Endothelial cell (in vitro differentiated cells): ENCODE measurements at regions not wholly inside any gene's neighbourhood (a gene's known extent, or its start where the extent isn't known, plus 50 kb on each side); places are given as distances from the start of the nearest gene placed in this dataset.
"Not testable (repeated sequence)": the region's sequence is repeated elsewhere in the genome, so short reads cannot be mapped to it uniquely, and the experiment has no call there.

Source experiments
- DNase-seq: peaks from one replicate; pipeline ENCODE4 v3.0.0; 2021; ENCODE audit warnings: low spot score
- H3K27ac Mint-ChIP-seq: one replicate; pipeline ENCODE4 v1.8.0; 2021; ENCODE audit warnings: mixed read lengths, inconsistent platforms; ENCODE audit not compliant: unreplicated experiment
- H3K27me3 Mint-ChIP-seq: one replicate; pipeline ENCODE4 v1.8.0; 2021; ENCODE audit warnings: mild to moderate bottlenecking, moderate library complexity, mixed read lengths, inconsistent platforms; ENCODE audit not compliant: unreplicated experiment
- H3K36me3 Mint-ChIP-seq: one replicate; pipeline ENCODE4 v1.8.0; 2021; ENCODE audit warnings: mild to moderate bottlenecking, low read depth, mixed read lengths, inconsistent platforms; ENCODE audit not compliant: unreplicated experiment
- H3K4me1 Mint-ChIP-seq: one replicate; pipeline ENCODE4 v1.8.0; 2021; ENCODE audit warnings: mild to moderate bottlenecking, mixed read lengths, inconsistent platforms; ENCODE audit not compliant: unreplicated experiment
- H3K4me3 Mint-ChIP-seq: one replicate; pipeline ENCODE4 v1.8.0; 2021; ENCODE audit warnings: mild to moderate bottlenecking, mixed read lengths, inconsistent platforms; ENCODE audit not compliant: unreplicated experiment
- H3K9me3 Mint-ChIP-seq: one replicate; pipeline ENCODE4 v1.8.0; 2021; ENCODE audit warnings: mixed read lengths, inconsistent platforms; ENCODE audit not compliant: unreplicated experiment
- CTCF ChIP-seq: fragments of 200-600 bp; sonication (generic); IDR thresholded peaks from one replicate; pipeline ENCODE4 v1.5.0; 2021; ENCODE audit warnings: antibody characterized with exemption; ENCODE audit not compliant: unreplicated experiment

GRCh38 chr13:31385540-31385939 lies 185.8 kb downstream of the B3GLCT start:
- no peaks in the 10 kb centered on the region for H3K9me3 Mint-ChIP-seq
- TF ChIP-seq CTCF = no peak
- H3K4me1 Mint-ChIP-seq = peaks cover 4% of the 10 kb centered on the region
- no peak overlapping the region for H3K27ac Mint-ChIP-seq
- no peaks in the 10 kb centered on the region for H3K27me3 Mint-ChIP-seq
- no peak overlapping the region for H3K4me3 Mint-ChIP-seq
- H3K36me3 Mint-ChIP-seq = no peaks in the 10 kb centered on the region
- DNase-seq = no peak

DNA sequence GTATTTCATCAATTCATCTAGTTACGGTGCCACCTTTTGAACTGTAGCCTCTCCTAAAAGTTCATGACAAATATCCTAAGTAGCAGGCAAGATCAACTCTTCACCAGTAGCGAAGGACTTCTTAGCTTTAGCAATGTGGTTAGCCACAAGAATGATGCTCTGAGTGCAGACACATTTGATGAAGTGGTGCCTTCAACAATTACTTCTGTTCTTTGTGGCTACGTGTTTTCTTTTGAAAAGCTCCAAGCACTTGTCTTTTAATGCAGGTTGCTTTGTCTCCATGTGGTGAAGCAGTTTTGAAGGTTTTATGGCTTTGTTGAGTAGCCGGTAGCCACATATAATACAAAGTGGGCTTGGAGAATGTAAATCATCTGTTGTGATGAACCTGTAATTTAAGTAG lies 194.7 kb downstream of the B3GLCT start:
- H3K4me3 Mint-ChIP-seq = no peak overlapping the region
- H3K9me3 Mint-ChIP-seq = no peaks in the 10 kb centered on the region
- TF ChIP-seq CTCF = no peak
- DNase-seq = no peak
- no peak overlapping the region for H3K27ac Mint-ChIP-seq
- no peaks in the 10 kb centered on the region for H3K27me3 Mint-ChIP-seq
- no peaks in the 10 kb centered on the region for H3K4me1 Mint-ChIP-seq
- no peaks in the 10 kb centered on the region for H3K36me3 Mint-ChIP-seq

DNA sequence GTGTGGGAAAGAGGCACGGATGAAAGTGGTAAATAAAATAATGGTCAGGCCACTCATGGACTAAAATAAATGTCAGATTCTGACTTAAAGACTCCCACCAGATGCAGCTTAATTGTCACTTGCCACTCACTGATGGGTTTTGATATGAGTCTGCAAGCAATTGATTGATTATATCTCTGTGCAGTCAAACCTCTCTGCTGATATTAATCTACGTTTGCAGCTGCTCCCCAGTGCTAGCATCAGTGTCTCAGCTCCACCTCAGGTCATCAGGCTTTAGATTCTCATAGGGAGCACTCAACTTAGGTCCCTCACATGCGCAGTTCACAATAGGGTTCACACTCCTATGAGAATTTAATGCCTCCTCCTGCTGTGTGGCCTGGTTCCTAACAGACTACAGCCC lies 195.3 kb downstream of the B3GLCT start:
- H3K36me3 Mint-ChIP-seq = no peaks in the 10 kb centered on the region
- TF ChIP-seq CTCF = no peak
- no peak overlapping the region for H3K27ac Mint-ChIP-seq
- no peaks in the 10 kb centered on the region for H3K27me3 Mint-ChIP-seq
- no peak for DNase-seq
- no peak overlapping the region for H3K4me3 Mint-ChIP-seq
- no peaks in the 10 kb centered on the region for H3K4me1 Mint-ChIP-seq
- H3K9me3 Mint-ChIP-seq = no peaks in the 10 kb centered on the region

- H3K4me1 Mint-ChIP-seq = no peaks in the 10 kb centered on the region
- no peaks in the 10 kb centered on the region for H3K36me3 Mint-ChIP-seq
- H3K9me3 Mint-ChIP-seq = no peaks in the 10 kb centered on the region
- H3K27ac Mint-ChIP-seq = no peak overlapping the region
- no peak for TF ChIP-seq CTCF
- DNase-seq = no peak
- H3K4me3 Mint-ChIP-seq = no peak overlapping the region
- no peaks in the 10 kb centered on the region for H3K27me3 Mint-ChIP-seq
These were observed 199.9 kb downstream of the B3GLCT start for GRCh38 chr13:31399690-31400089.

GRCh38 chr13:31403711-31404110 lies 203.9 kb downstream of the B3GLCT start:
- not testable (repeated sequence) for DNase-seq, H3K4me3 Mint-ChIP-seq, H3K27ac Mint-ChIP-seq, H3K36me3 Mint-ChIP-seq, H3K4me1 Mint-ChIP-seq, H3K9me3 Mint-ChIP-seq, H3K27me3 Mint-ChIP-seq

DNA sequence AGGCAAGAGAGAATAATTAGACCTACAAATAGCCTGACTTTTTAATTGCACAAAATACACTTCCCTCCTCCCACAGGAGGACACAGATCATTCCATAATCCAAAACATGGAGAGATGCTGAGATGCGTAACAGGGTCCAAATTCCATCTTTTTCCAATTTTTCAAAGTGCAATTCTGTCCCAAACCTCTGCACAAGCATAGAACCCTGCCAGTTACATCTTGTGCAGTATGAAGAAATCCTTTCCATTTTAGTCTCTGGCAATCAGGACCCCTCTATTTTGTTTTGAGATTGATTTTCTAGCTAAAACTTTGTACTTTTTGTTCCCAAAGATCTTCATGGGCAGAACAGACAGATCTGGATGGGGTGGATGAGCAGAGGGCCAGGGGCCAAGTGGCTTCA lies 209.2 kb downstream of the B3GLCT start:
- no peak overlapping the region for H3K4me3 Mint-ChIP-seq
- no peak for DNase-seq
- no peak for TF ChIP-seq CTCF
- no peaks in the 10 kb centered on the region for H3K27me3 Mint-ChIP-seq
- no peaks in the 10 kb centered on the region for H3K9me3 Mint-ChIP-seq
- H3K27ac Mint-ChIP-seq = no peak overlapping the region
- no peaks in the 10 kb centered on the region for H3K36me3 Mint-ChIP-seq
- H3K4me1 Mint-ChIP-seq = peaks cover 5% of the 10 kb centered on the region
